GM12878 (cell line): ENCODE measurements at regions not wholly inside any gene's neighbourhood (a gene's known extent, or its start where the extent isn't known, plus 50 kb on each side); places are given as distances from the start of the nearest gene placed in this dataset.

ENCODE experiments used
- ATAC-seq: fragments of 200-7000 bp; cut with Tn5 transposase; 3 replicates; pipeline ENCODE4 v1.9.1; 2020; ENCODE audit warnings: mild to moderate bottlenecking, moderate library complexity
- BruUV-seq: library from RNA; stranded (reverse); fragments of 400-500 nt; replicated peaks from 2 replicates; lab custom pipeline; 2021; lab: Mats Ljungman, UMichigan
- CTCF ChIA-PET: fragments of 300-600 bp; sonication (Branson Sonifier 250); formaldehyde crosslinking; extraction: SDS; loops from one replicate; lab custom pipeline; 2021; ENCODE audit warnings: inconsistent platforms; lab: Yijun Ruan, JAX
- POLR2A ChIA-PET: fragments of 350-600 bp; formaldehyde crosslinking; extraction: SDS; loops from one replicate; lab custom pipeline; 2021; ENCODE audit warnings: inconsistent platforms; lab: Charles Lee
- RAD21 ChIA-PET: fragments of 300-600 bp; sonication (Branson Sonifier 250); formaldehyde crosslinking; loops from one replicate; lab custom pipeline; 2023; ENCODE audit warnings: antibody characterized with exemption; ENCODE audit not compliant: unreplicated experiment; lab: Charles Lee
- SMC1A ChIA-PET: fragments of 300-600 bp; sonication (Branson Sonifier 250); formaldehyde crosslinking; loops from one replicate; lab custom pipeline; 2023; ENCODE audit not compliant: unreplicated experiment, uncharacterized antibody; lab: Charles Lee
- DNase-seq: peaks from one replicate; pipeline ENCODE4 v3.0.0-alpha.2; 2011; ENCODE audit warnings: low read depth, low spot score
- FAIRE-seq: peaks from 3 replicates; lab custom pipeline; 2011; peaks lifted over from hg19 to GRCh38; lab: Jason Lieb, UNC
- H2AFZ ChIP-seq: 2 replicates; pipeline ENCODE4 v1.6.0; 2011; ENCODE audit warnings: low read depth, low read length, control low read depth; ENCODE audit not compliant: control insufficient read depth
- H3K27ac ChIP-seq: 2 replicates; pipeline ENCODE4 v1.5.1; 2011; ENCODE audit warnings: control low read depth; ENCODE audit not compliant: control insufficient read depth, insufficient read depth
- H3K27me3 ChIP-seq, 2 experiments: replicated peaks in 1 of 2; 2 replicates each; pipeline versions ENCODE4 v1.6.0 to v1.6.1; 2011; ENCODE audit warnings: low read length in 1 of 2; ENCODE audit not compliant: control insufficient read depth in 2 of 2, insufficient read depth in 2 of 2
- H3K36me3 ChIP-seq, 2 experiments: 2 replicates each; pipeline ENCODE4 v1.5.1; 2011; ENCODE audit warnings: low read length in 1 of 2; ENCODE audit not compliant: control insufficient read depth in 2 of 2, insufficient read depth in 2 of 2
- H3K4me1 ChIP-seq: 2 replicates; pipeline ENCODE4 v1.6.1; 2011; ENCODE audit warnings: mild to moderate bottlenecking, low read length, moderate library complexity, mixed read lengths; ENCODE audit not compliant: control insufficient read depth, insufficient read depth
- H3K4me2 ChIP-seq: 2 replicates; pipeline ENCODE4 v1.6.0; 2011; ENCODE audit warnings: control low read depth; ENCODE audit not compliant: control insufficient read depth, insufficient read depth
- H3K4me3 ChIP-seq: fragments of 200-600 bp; sonication (generic); 2 replicates; pipeline ENCODE4 v1.5.1; 2016
- H3K79me2 ChIP-seq: 2 replicates; pipeline ENCODE4 v1.6.0; 2011; ENCODE audit warnings: low read length; ENCODE audit not compliant: control insufficient read depth, insufficient read depth
- H3K9ac ChIP-seq: 2 replicates; pipeline ENCODE4 v1.8.0; 2011; ENCODE audit warnings: low read length, control low read depth, mixed read lengths; ENCODE audit not compliant: control insufficient read depth, insufficient read depth
- H3K9me3 ChIP-seq: replicated peaks from 3 replicates; pipeline ENCODE4 v1.5.1; 2011; ENCODE audit warnings: mild to moderate bottlenecking, low read length; ENCODE audit not compliant: control insufficient read depth, insufficient read depth
- H4K20me1 ChIP-seq: 2 replicates; pipeline ENCODE4 v1.6.0; 2011; ENCODE audit not compliant: control insufficient read depth, insufficient read depth
- GABPA ChIP-seq: IDR thresholded peaks from 2 replicates; pipeline ENCODE4 v1.6.1; 2014; ENCODE audit warnings: antibody characterized with exemption, low read depth, mild to moderate bottlenecking, inconsistent platforms
- HCFC1 ChIP-seq: fragments of 150-350 bp; IDR thresholded peaks from 2 replicates; pipeline ENCODE4 v1.6.1; 2014; ENCODE audit warnings: low read length
- IKZF2 ChIP-seq, 2 experiments: fragments of 450-650 bp; IDR thresholded peaks; 2 replicates each; pipeline ENCODE4 v1.6.1; 2017; ENCODE audit warnings: mild to moderate bottlenecking in 2 of 2, moderate library complexity in 2 of 2
- JUND ChIP-seq: IDR thresholded peaks from 2 replicates; pipeline ENCODE4 v1.6.1; 2012; ENCODE audit warnings: low read depth, mild to moderate bottlenecking, low read length, improper control_type of control experiment, moderate library complexity
- NFIC ChIP-seq: IDR thresholded peaks from 2 replicates; pipeline ENCODE4 v1.6.1; 2012; ENCODE audit warnings: low read depth, mild to moderate bottlenecking, inconsistent platforms, low read length, moderate library complexity
- NFYA ChIP-seq: IDR thresholded peaks from 2 replicates; pipeline ENCODE4 v1.6.1; 2011; ENCODE audit warnings: low read depth, mild to moderate bottlenecking, low read length, improper control_type of control experiment, borderline replicate concordance
- POU2F2 ChIP-seq: IDR thresholded peaks from 3 replicates; pipeline ENCODE4 v1.6.1; 2011; ENCODE audit warnings: low read depth, mild to moderate bottlenecking, low read length, borderline replicate concordance
- SMARCA5 ChIP-seq: fragments of 450-650 bp; IDR thresholded peaks from 2 replicates; pipeline ENCODE4 v1.6.1; 2017; ENCODE audit warnings: mild to moderate bottlenecking
- SPI1 ChIP-seq: IDR thresholded peaks from 2 replicates; pipeline ENCODE4 v1.6.1; 2011; ENCODE audit warnings: low read depth, mild to moderate bottlenecking, low read length, moderate library complexity, borderline replicate concordance; ENCODE audit not compliant: insufficient read depth
- TAF1 ChIP-seq: IDR thresholded peaks from 2 replicates; pipeline ENCODE4 v1.6.1; 2011; ENCODE audit warnings: mild to moderate bottlenecking, low read depth, low read length, borderline replicate concordance
- TARDBP ChIP-seq: IDR thresholded peaks from 2 replicates; pipeline ENCODE4 v1.6.1; 2016; ENCODE audit warnings: borderline replicate concordance
- TBL1XR1 ChIP-seq: IDR thresholded peaks from 2 replicates; pipeline ENCODE4 v1.6.1; 2012; ENCODE audit warnings: low read depth, low read length, improper control_type of control experiment
- YBX1 ChIP-seq: fragments of 450-650 bp; IDR thresholded peaks from 2 replicates; pipeline ENCODE4 v1.6.1; 2016; ENCODE audit warnings: antibody characterized with exemption
- ZNF217 ChIP-seq: fragments of 450-650 bp; IDR thresholded peaks from 2 replicates; pipeline ENCODE4 v1.6.1; 2017; ENCODE audit warnings: antibody characterized with exemption, mild to moderate bottlenecking
- ZNF274 ChIP-seq: IDR thresholded peaks from one replicate; pipeline ENCODE4 v1.8.0; 2011; ENCODE audit not compliant: insufficient read length, insufficient read depth
- ZNF622 ChIP-seq: fragments of 450-650 bp; IDR thresholded peaks from 2 replicates; pipeline ENCODE4 v1.6.1; 2017; ENCODE audit warnings: mild to moderate bottlenecking, inconsistent platforms
- WGBS: methylation state at CpG from one replicate; pipeline ENCODE4 v1.1.6; 2016; ENCODE audit warnings: low lambda C conversion rate; ENCODE audit not compliant: insufficient replicate concordance, insufficient coverage; ENCODE audit errors: missing lambda C conversion rate; 5-methylcytosine and 5-hydroxymethylcytosine counted together
- in situ Hi-C: fragments of 300-500 bp; cut with MboI; formaldehyde crosslinking; loops from 9 replicates; pipeline ENCODE4 v1.14.3; 2018; ENCODE audit warnings: mixed read lengths
- intact Hi-C: fragments of 100-400 bp; cut with micrococcal nuclease; formaldehyde crosslinking; loops from one replicate; pipeline ENCODE4 v1.14.2; 2022; ENCODE audit not compliant: unreplicated experiment
- TF ChIP-seq, protein P1 (sequence below): fragments of 150-350 bp; IDR thresholded peaks from 2 replicates; pipeline ENCODE4 v1.6.1; 2014; ENCODE audit warnings: mild to moderate bottlenecking, low read depth, low read length

DNA sequence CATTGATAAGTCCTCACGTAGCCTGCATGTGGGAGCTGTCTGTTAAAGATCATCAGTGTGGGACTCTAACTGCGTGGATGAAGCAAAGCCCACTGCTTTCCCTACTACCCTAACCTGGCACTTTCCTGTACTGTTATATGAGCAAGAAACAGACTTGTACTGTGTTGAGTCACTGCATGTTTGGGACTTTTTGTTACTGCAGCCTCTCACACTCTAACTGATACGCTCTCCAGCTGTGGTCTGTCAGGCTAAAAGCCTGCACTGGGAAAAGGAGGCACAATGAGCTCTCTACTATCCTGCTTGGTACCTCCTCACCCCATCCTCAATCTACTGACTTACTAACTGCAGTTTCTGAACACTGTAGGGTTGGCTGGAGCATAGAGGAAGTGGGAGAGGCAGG is 93.7 kb upstream of the PLET1 start:
- Histone ChIP-seq H3K4me1 (no peaks in the 10 kb centered on the region), H3K9ac (no peak overlapping the region), H3K36me3 (no peaks in the 10 kb centered on the region), H3K79me2 (no peaks in the 10 kb centered on the region), H2AFZ (no peak overlapping the region), H3K4me3 (no peak overlapping the region), H4K20me1 (no peaks in the 10 kb centered on the region), H3K27ac (no peak overlapping the region), H3K9me3 (no peaks in the 10 kb centered on the region), H3K4me2 (no peak overlapping the region), H3K27me3 (no peaks in the 10 kb centered on the region; a peak in 1 of 4 replicates)
- ATAC-seq (no peak), DNase-seq (no peak), FAIRE-seq (no peak)
- intact Hi-C loops (no loop called here), in situ Hi-C loops (no loop called here)
- 41% methylated on average over 3 of the region's 3 CpGs for WGBS
- ChIA-PET SMC1A (no interaction called here), CTCF (interaction anchor here (2.7 kb wide), 1 partner anchor 935 kb away, joined by 7 read pairs; no protein-coding TSS in a partner anchor), POLR2A (no interaction called here), RAD21 (no interaction called here)
- BruUV-seq, result no TSS peak
- no peak for TF ChIP-seq IKZF2 (IDR thresholded peaks at IDR 0.05)
- no peak for TF ChIP-seq ZNF274
- no peak for TF ChIP-seq TAF1
- TF ChIP-seq HCFC1, result no peak
- no peak for TF ChIP-seq YBX1
- no peak for TF ChIP-seq NFYA
- no peak for TF ChIP-seq SPI1
- TF ChIP-seq, protein P1, sequence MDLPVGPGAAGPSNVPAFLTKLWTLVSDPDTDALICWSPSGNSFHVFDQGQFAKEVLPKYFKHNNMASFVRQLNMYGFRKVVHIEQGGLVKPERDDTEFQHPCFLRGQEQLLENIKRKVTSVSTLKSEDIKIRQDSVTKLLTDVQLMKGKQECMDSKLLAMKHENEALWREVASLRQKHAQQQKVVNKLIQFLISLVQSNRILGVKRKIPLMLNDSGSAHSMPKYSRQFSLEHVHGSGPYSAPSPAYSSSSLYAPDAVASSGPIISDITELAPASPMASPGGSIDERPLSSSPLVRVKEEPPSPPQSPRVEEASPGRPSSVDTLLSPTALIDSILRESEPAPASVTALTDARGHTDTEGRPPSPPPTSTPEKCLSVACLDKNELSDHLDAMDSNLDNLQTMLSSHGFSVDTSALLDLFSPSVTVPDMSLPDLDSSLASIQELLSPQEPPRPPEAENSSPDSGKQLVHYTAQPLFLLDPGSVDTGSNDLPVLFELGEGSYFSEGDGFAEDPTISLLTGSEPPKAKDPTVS, result no peak
- no peak for TF ChIP-seq POU2F2
- TF ChIP-seq GABPA, result no peak
- no peak for TF ChIP-seq ZNF622
- no peak for TF ChIP-seq SMARCA5
- no peak for TF ChIP-seq TBL1XR1
- no peak for TF ChIP-seq ZNF217
- no peak for TF ChIP-seq TARDBP
- no peak for TF ChIP-seq NFIC
- no peak for TF ChIP-seq JUND
